Fibroblast of lung (primary cell): ENCODE measurements at regions not wholly inside any gene's neighbourhood (a gene's known extent, or its start where the extent isn't known, plus 50 kb on each side); places are given as distances from the start of the nearest gene placed in this dataset.

Experiments used
- CTCF ChIP-seq, 2 donors: IDR thresholded peaks in 1 of 2; conservative IDR thresholded peaks in 1 of 2; 1 replicate in 1 of 2; 2 replicates in 1 of 2; pipeline ENCODE4 v1.5.1; 2011 to 2012; ENCODE audit warnings: low read length in 2 of 2, control low read depth in 1 of 2, inconsistent platforms in 1 of 2, low read depth in 1 of 2, mild to moderate bottlenecking in 1 of 2
- EZH2 ChIP-seq: IDR thresholded peaks from 2 replicates; pipeline ENCODE4 v1.5.1; 2012; ENCODE audit warnings: low read length, control low read depth, mild to moderate bottlenecking; ENCODE audit errors: missing control alignments

GRCh38 chr5:175113947-175114346 is 330.0 kb downstream of the DRD1 start:
- TF ChIP-seq CTCF (conservative IDR thresholded peaks at IDR 0.05 in 1 of 2, IDR thresholded peaks at IDR 0.05 in 1 of 2; ENCODE audit: low read depth in 1 of 2, low read length in 2 of 2) (no peak), EZH2 (no peak)
